SK-N-MC (cell line): ENCODE measurements at regions not wholly inside any gene's neighbourhood (a gene's known extent, or its start where the extent isn't known, plus 50 kb on each side); places are given as distances from the start of the nearest gene placed in this dataset.

ENCODE experiments used
- DNase-seq: peaks from one replicate; pipeline ENCODE4 v3.0.0-alpha.2; 2011; ENCODE audit warnings: low read depth, low spot score
- H3K27ac ChIP-seq: fragments of 200-600 bp; sonication (generic); 2 replicates; pipeline ENCODE4 v1.5.1; 2016; ENCODE audit warnings: mixed run types
- H3K36me3 ChIP-seq: fragments of 200-600 bp; sonication (generic); 2 replicates; pipeline ENCODE4 v1.6.1; 2017; ENCODE audit warnings: antibody characterized with exemption, low read length, mixed read lengths; ENCODE audit not compliant: insufficient read depth
- H3K4me3 ChIP-seq: fragments of 200-600 bp; sonication (generic); 2 replicates; pipeline ENCODE4 v1.5.1; 2016
- H3K9ac ChIP-seq: fragments of 200-600 bp; sonication (generic); 2 replicates; pipeline ENCODE4 v1.8.0; 2017; ENCODE audit warnings: mixed run types, mixed read lengths; ENCODE audit not compliant: insufficient read length
- H3K9me3 ChIP-seq: fragments of 200-600 bp; sonication (generic); 2 replicates; pipeline ENCODE4 v1.6.1; 2017; ENCODE audit warnings: low read depth, mild to moderate bottlenecking, antibody characterized with exemption, low read length, moderate library complexity, mixed read lengths
- EZH2 ChIP-seq: fragments of 200-600 bp; sonication (generic); IDR thresholded peaks from one replicate; pipeline ENCODE4 v1.6.1; 2017; ENCODE audit warnings: antibody characterized with exemption
- FOXP2 ChIP-seq: optimal IDR thresholded peaks from 2 replicates; pipeline ENCODE3; 2011; ENCODE audit warnings: mild to moderate bottlenecking, moderate library complexity; ENCODE audit not compliant: insufficient read depth; ENCODE audit errors: extremely low read length, control extremely low read depth
- POLR2AphosphoS5 ChIP-seq: IDR thresholded peaks from 2 replicates; pipeline ENCODE4 v1.6.1; 2012; ENCODE audit warnings: mild to moderate bottlenecking, low read depth, low read length, borderline replicate concordance

DNA sequence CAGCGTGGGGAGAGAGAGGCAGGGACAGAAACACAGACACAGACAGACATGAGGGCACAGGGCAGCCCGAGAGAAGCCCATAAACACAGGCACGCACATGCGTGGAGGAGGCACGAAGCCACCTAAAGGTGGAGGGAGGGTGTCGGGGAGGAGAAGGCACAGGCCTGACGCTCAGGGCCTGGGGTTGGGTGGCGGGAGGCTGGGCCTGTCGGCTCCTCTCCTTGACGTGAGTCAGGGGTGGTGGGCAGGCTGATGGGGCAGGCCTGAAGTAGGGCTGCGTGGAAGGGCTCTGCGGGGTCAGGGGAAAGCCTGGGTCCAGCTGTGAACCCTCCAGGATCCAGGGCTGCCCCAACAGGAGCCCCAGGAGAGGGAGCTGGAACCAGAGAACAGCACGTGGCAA is 74.2 kb downstream of the EPHB3 start:
- Histone ChIP-seq H3K27ac (peak overlapping the region; percentile 92), H3K9me3 (no peaks in the 10 kb centered on the region), H3K9ac (peak overlapping the region; percentile 61), H3K4me3 (no peak overlapping the region), H3K36me3 (no peaks in the 10 kb centered on the region)
- no peak for TF ChIP-seq POLR2AphosphoS5
- no peak for TF ChIP-seq FOXP2
- no peak for TF ChIP-seq EZH2
- DNase-seq, result no peak

DNA sequence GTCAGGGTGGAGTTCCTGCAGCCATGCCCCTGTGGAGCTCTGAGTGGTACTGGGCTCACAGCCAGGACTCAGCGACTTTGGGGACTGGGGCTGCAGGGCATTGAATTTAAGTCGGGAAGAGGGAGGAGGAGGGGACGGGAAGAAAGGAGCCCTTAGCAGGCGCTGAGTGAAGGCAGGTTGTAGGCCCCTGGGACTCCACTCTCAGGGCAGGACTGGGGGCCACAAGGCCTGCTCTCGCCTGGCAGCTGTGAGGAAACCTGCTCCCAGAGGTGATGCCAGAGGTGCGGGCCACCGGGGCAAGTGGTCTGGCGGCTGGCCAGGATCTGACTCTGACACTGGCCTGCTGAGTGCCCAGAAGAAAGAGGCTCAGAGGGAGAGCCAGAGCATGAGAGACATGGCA is 73.5 kb downstream of the EPHB3 start:
- peak; percentile 35 for DNase-seq
- Histone ChIP-seq H3K9ac (peak overlapping the region; percentile 61), H3K36me3 (no peaks in the 10 kb centered on the region), H3K27ac (peak overlapping the region; percentile 92), H3K9me3 (no peaks in the 10 kb centered on the region), H3K4me3 (peak overlapping the region; percentile 11; the same call in 1 of the 2 replicates)
- TF ChIP-seq POLR2AphosphoS5 (no peak), EZH2 (no peak), FOXP2 (no peak)

DNA sequence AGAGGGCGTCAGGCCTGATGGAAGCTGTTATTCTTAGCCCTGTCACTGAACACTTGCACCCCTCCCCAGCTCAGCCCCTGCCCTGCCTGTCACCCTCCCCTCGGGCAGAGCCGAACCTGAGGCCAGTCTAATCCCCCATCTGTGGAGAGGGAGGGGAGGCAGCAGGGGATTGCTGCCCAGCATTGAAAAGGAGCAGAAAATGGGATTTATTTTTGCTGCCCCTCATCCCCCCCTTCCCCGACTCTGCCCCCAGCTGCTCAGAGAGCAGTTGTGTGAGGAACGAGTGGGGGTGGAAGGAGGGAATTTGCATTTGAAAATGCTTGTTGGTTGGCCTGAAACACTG is 71.6 kb downstream of the EPHB3 start:
- H3K36me3 ChIP-seq, result no peaks in the 10 kb centered on the region
- no peak for DNase-seq
- peak overlapping the region; percentile 51; the same call in 1 of the 2 replicates for H3K27ac ChIP-seq
- TF ChIP-seq POLR2AphosphoS5, result no peak
- no peak for TF ChIP-seq FOXP2
- no peak for TF ChIP-seq EZH2
- H3K9me3 ChIP-seq, result no peaks in the 10 kb centered on the region
- H3K4me3 ChIP-seq, result no peak overlapping the region
- no peak overlapping the region for H3K9ac ChIP-seq

DNA sequence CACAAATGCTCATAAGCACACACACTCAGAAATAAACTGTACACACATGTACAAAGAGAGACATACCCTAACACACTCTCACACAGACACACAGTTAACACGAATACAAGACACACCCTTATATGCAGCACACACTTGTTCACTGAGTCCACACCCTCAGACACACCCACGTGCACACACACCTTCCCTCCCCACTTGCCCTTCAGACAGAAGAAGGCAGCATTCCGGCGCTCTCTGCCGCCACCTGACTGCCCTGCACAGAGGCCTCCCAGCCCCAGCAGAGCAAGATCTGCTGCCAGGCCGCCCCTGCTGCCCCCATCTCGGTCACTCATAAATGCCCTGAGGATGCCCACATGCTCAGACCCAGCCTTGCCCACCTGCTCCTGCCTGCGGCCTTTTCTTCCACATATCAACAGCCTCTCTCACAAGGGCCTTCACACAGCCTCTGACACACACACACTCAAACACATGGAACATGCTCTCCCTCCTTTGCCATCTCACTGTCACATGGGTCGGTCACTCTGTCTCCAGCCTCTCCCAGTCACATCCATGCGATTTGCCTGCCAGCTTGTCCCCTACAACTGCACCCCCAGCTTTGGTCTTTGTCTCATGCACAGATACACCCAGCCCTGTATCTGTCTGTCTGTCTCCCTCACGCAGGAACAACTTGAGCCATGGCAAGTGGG is 71.1 kb downstream of the EPHB3 start:
- H3K9ac ChIP-seq, result no peak overlapping the region
- no peaks in the 10 kb centered on the region for H3K9me3 ChIP-seq
- DNase-seq, result no peak
- no peaks in the 10 kb centered on the region for H3K36me3 ChIP-seq
- TF ChIP-seq EZH2 (no peak), FOXP2 (no peak), POLR2AphosphoS5 (no peak)
- H3K27ac ChIP-seq, result no peak overlapping the region
- H3K4me3 ChIP-seq, result no peak overlapping the region
